Testis (tissue), 2 donors: ENCODE measurements at regions not wholly inside any gene's neighbourhood (a gene's known extent, or its start where the extent isn't known, plus 50 kb on each side); places are given as distances from the start of the nearest gene placed in this dataset.

Experiments used
- DNase-seq: peaks from one replicate; pipeline ENCODE4 v3.0.0-alpha.2; 2019
- H3K27ac ChIP-seq, 2 donors: fragments of 200-600 bp; sonication (generic); one replicate each; pipeline ENCODE4 v1.5.1; 2019
- H3K27me3 ChIP-seq: fragments of 200-600 bp; sonication (generic); one replicate; pipeline ENCODE4 v1.5.1; 2019
- H3K36me3 ChIP-seq: fragments of 200-600 bp; sonication (generic); one replicate; pipeline ENCODE4 v1.5.1; 2017; ENCODE audit warnings: low read depth; ENCODE audit errors: missing control alignments
- H3K4me1 ChIP-seq: fragments of 200-600 bp; sonication (generic); one replicate; pipeline ENCODE4 v1.5.1; 2019
- H3K4me3 ChIP-seq, 2 donors: fragments of 200-600 bp; sonication (generic); one replicate each; pipeline ENCODE4 v1.5.1; 2017 to 2019
- H3K9me3 ChIP-seq: fragments of 200-600 bp; sonication (generic); one replicate; pipeline ENCODE4 v1.5.1; 2017
- POLR2A ChIP-seq: fragments of 450-650 bp; IDR thresholded peaks from one replicate; pipeline ENCODE4 v1.6.1; 2017; ENCODE audit warnings: antibody characterized with exemption, mild to moderate bottlenecking, moderate library complexity
- WGBS, 2 donors: methylation state at CpG; one replicate each; pipeline ENCODE4 v1.1.5; 2018; 5-methylcytosine and 5-hydroxymethylcytosine counted together
- intact Hi-C: fragments of 100-400 bp; cut with DNase I; formaldehyde crosslinking; loops from one replicate; pipeline ENCODE4 v1.15.1; 2023; ENCODE audit warnings: low total_unique reads
- TF ChIP-seq, protein P1 (sequence below), 3 experiments: fragments of 450-650 bp in 2 of 3; fragments of 200-600 bp in 1 of 3; sonication (generic) in 1 of 3; IDR thresholded peaks; one replicate each; pipeline ENCODE4 v1.5.1; 2016 to 2019; ENCODE audit warnings: antibody characterized with exemption in 3 of 3, mild to moderate bottlenecking in 2 of 3, moderate library complexity in 1 of 3

DNA sequence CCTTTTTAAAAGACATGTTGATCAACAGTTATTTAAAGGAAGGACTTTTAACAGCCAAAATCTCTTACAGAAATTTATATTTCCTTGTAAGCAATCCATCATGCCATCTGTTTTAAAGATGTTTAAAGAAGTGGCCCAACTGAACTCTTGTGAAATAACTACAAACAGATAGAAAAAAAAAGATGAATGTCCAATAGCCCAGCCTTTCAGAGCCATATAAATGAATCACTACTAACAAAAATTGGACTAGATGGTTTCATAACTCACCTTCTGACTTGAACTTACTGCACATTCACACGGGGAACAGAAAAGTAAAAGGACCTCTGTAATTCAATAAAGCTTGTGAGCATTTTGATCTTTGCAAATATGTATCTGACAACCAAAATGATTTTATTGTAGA is 319.0 kb upstream of the CHAC2 start:
- intact Hi-C loops: no loop called here
- TF ChIP-seq, protein P1, sequence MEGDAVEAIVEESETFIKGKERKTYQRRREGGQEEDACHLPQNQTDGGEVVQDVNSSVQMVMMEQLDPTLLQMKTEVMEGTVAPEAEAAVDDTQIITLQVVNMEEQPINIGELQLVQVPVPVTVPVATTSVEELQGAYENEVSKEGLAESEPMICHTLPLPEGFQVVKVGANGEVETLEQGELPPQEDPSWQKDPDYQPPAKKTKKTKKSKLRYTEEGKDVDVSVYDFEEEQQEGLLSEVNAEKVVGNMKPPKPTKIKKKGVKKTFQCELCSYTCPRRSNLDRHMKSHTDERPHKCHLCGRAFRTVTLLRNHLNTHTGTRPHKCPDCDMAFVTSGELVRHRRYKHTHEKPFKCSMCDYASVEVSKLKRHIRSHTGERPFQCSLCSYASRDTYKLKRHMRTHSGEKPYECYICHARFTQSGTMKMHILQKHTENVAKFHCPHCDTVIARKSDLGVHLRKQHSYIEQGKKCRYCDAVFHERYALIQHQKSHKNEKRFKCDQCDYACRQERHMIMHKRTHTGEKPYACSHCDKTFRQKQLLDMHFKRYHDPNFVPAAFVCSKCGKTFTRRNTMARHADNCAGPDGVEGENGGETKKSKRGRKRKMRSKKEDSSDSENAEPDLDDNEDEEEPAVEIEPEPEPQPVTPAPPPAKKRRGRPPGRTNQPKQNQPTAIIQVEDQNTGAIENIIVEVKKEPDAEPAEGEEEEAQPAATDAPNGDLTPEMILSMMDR (IDR thresholded peaks at IDR 0.05): no peak
- TF ChIP-seq POLR2A: no peak
- H3K4me1 ChIP-seq: peaks cover 7% of the 10 kb centered on the region
- no peaks in the 10 kb centered on the region for H3K9me3 ChIP-seq
- DNase-seq: no peak
- no peak overlapping the region for H3K4me3 ChIP-seq
- H3K27me3 ChIP-seq: no peaks in the 10 kb centered on the region
- H3K36me3 ChIP-seq: no peaks in the 10 kb centered on the region
- 85 to 90% methylated on average over 1 of the region's 1 CpG for WGBS, 2 donors
- no peak overlapping the region for H3K27ac ChIP-seq

DNA sequence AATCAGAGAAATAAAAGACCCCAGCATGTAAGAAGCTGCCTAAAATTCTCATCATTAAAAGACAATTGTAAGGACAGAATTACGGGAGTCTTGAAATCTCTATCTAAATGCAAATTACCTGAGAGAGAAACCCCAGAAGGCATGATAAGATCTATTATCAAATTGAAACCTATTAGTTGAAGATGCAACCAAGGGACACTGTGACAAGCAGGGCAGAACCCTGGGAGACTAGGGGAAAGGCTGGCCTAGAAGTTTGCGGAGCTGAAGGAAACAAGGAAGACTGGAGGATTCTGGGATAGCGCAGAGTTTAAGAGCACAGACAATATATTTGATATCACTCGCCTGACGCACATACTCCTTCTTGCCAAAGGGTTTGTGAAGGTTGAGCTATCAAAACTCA is 319.5 kb upstream of the CHAC2 start:
- DNase-seq: no peak
- Histone ChIP-seq H3K27me3 (no peaks in the 10 kb centered on the region), H3K27ac (no peak overlapping the region), H3K36me3 (no peaks in the 10 kb centered on the region), H3K9me3 (no peaks in the 10 kb centered on the region), H3K4me3 (no peak overlapping the region), H3K4me1 (peaks cover 2% of the 10 kb centered on the region)
- intact Hi-C loops: no loop called here
- 86 to 92% methylated on average over 5 of the region's 5 CpGs for WGBS, 2 donors
- TF ChIP-seq, protein P1 (IDR thresholded peaks at IDR 0.05): no peak
- TF ChIP-seq POLR2A: no peak

DNA sequence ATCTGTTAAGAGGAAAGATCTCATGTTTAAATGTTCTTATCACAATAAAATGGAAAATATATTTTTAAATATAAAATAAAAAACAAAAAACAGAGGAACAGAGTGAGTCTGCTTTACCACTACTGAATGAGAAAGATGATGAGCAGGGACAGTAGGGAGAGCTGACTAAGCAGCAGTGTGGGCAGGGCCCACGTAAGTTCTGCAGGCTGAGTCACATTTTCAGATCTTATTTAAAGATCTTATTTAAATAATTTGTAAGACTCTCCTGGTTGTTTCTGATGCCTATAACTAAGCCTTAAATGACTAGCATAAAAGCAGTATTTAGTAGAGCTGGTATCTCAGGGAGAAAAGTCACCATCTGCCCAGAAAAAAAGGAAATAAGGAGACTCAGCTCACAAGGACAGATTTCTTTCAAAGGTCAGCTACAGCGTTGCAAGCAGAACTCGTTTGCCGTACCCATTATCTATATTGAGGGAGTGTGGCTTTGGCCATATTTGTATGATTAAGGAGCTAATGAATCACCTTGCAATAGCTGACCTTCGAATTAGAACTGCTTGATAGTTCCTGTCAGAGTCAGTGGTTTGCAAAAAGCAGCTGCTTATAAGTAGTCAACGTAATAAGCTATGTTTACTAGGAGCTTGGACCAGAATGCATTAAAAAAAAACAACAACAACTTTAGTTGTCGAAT is 322.1 kb upstream of the CHAC2 start:
- TF ChIP-seq, protein P1 (IDR thresholded peaks at IDR 0.05): no peak
- TF ChIP-seq POLR2A: no peak
- no peaks in the 10 kb centered on the region for H3K9me3 ChIP-seq
- H3K4me1 ChIP-seq: no peaks in the 10 kb centered on the region
- H3K27ac ChIP-seq: no peak overlapping the region
- 39 to 49% methylated on average over 7 of the region's 7 CpGs for WGBS, 2 donors
- H3K36me3 ChIP-seq: no peaks in the 10 kb centered on the region
- intact Hi-C loops: no loop called here
- no peak overlapping the region for H3K4me3 ChIP-seq
- no peaks in the 10 kb centered on the region for H3K27me3 ChIP-seq
- DNase-seq: no peak

DNA sequence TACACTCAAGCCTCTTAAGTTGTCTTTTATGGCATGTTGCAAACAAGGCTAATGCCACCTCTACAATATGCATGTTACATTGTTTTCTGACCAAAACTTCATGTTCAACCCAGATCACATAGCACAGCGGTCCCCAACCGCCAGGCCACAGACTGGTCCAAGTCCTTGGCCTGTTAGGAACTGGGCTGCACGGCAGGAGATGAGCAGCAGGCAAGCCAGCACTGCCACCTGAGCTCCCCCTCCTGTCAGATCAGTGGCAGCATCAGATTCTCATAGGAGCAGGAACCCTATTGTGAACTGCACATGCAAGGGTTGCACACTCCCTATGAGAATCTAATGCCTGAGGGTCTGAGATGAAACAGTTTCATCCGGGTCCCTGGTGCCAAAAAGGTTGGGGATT is 324.8 kb upstream of the CHAC2 start:
- WGBS, 2 donors: 86 to 89% methylated on average over 1 to 4 of the region's 4 CpGs
- no peak for DNase-seq
- no peaks in the 10 kb centered on the region for H3K4me1 ChIP-seq
- TF ChIP-seq, protein P1 (IDR thresholded peaks at IDR 0.05): no peak
- TF ChIP-seq POLR2A: no peak
- H3K27me3 ChIP-seq: no peaks in the 10 kb centered on the region
- H3K4me3 ChIP-seq: no peak overlapping the region
- H3K9me3 ChIP-seq: no peaks in the 10 kb centered on the region
- no peak overlapping the region for H3K27ac ChIP-seq
- H3K36me3 ChIP-seq: no peaks in the 10 kb centered on the region
- intact Hi-C loops: no loop called here

DNA sequence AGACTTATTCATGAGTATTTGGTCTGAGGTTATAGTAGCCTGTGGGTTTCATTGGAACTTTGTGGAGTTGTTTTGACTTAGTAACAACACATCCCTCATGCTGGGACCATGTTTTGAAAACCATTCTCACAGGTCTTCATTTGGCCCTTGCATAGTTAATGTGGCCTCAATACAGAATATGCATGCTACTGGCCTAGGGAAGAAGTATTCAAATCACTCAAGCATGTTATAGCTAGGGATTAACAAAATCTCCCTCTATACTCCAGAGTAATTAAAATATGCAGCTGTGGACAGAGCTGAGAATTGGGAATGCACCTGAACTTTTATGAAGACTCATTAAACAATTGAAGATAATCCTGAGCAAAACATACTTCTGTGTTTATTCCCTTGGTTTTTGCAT is 325.5 kb upstream of the CHAC2 start:
- no peaks in the 10 kb centered on the region for H3K36me3 ChIP-seq
- no peak overlapping the region for H3K27ac ChIP-seq
- TF ChIP-seq, protein P1 (IDR thresholded peaks at IDR 0.05): no peak
- TF ChIP-seq POLR2A: no peak
- intact Hi-C loops: no loop called here
- no peaks in the 10 kb centered on the region for H3K27me3 ChIP-seq
- DNase-seq: no peak
- H3K4me3 ChIP-seq: no peak overlapping the region
- no peaks in the 10 kb centered on the region for H3K4me1 ChIP-seq
- H3K9me3 ChIP-seq: no peaks in the 10 kb centered on the region
